GM12864 (cell line): ENCODE measurements at regions not wholly inside any gene's neighbourhood (a gene's known extent, or its start where the extent isn't known, plus 50 kb on each side); places are given as distances from the start of the nearest gene placed in this dataset.

ENCODE experiments used
- DNase-seq: peaks from one replicate; pipeline ENCODE4 v3.0.0-alpha.2; 2011; ENCODE audit warnings: low read depth
- H3K4me3 ChIP-seq: 2 replicates; pipeline ENCODE4 v1.5.1; 2011; ENCODE audit warnings: mild to moderate bottlenecking, low read depth, low read length, control low read depth
- CTCF ChIP-seq: IDR thresholded peaks from 2 replicates; pipeline ENCODE4 v1.5.1; 2011; ENCODE audit warnings: low read depth, mild to moderate bottlenecking, moderate library complexity, low read length, control low read depth, inconsistent platforms; ENCODE audit errors: missing control alignments

GRCh38 chr3:181764544-181764943 lies 52.8 kb downstream of the SOX2 start:
- no peak for TF ChIP-seq CTCF
- no peak overlapping the region for H3K4me3 ChIP-seq
- no peak for DNase-seq

GRCh38 chr3:181770296-181770695 lies 58.6 kb downstream of the SOX2 start:
- no peak for DNase-seq
- H3K4me3 ChIP-seq, result no peak overlapping the region
- no peak for TF ChIP-seq CTCF

- no peak for TF ChIP-seq CTCF
- no peak overlapping the region for H3K4me3 ChIP-seq
- DNase-seq, result no peak
These were observed 59.4 kb downstream of the SOX2 start for GRCh38 chr3:181771120-181771519.

GRCh38 chr3:181772166-181772565 lies 60.4 kb downstream of the SOX2 start:
- no peak for TF ChIP-seq CTCF
- no peak for DNase-seq
- H3K4me3 ChIP-seq, result no peak overlapping the region

GRCh38 chr3:181773921-181774320 lies 62.2 kb downstream of the SOX2 start:
- H3K4me3 ChIP-seq, result no peak overlapping the region
- no peak for TF ChIP-seq CTCF
- DNase-seq, result no peak

GRCh38 chr3:181782306-181782954 lies 70.7 kb downstream of the SOX2 start:
- no peak overlapping the region for H3K4me3 ChIP-seq
- no peak for DNase-seq
- no peak for TF ChIP-seq CTCF

- no peak overlapping the region for H3K4me3 ChIP-seq
- no peak for TF ChIP-seq CTCF
- no peak for DNase-seq
These were observed 78.8 kb downstream of the SOX2 start for GRCh38 chr3:181790561-181790960.
